Hematopoietic multipotent progenitor cell treated with erythropoietin and hydrocortisone succinate and interleukin-3 and kit ligand, for 17 days (in vitro differentiated cells): ENCODE measurements at regions not wholly inside any gene's neighbourhood (a gene's known extent, or its start where the extent isn't known, plus 50 kb on each side); places are given as distances from the start of the nearest gene placed in this dataset.
"Not testable (repeated sequence)": the region's sequence is repeated elsewhere in the genome, so short reads cannot be mapped to it uniquely, and the experiment has no call there.

ENCODE experiments used
- DNase-seq: peaks from one replicate; pipeline ENCODE4 v3.0.0-alpha.2; 2015; ENCODE audit warnings: low spot score

GRCh38 chr12:85574291-85574690, 261.9 kb downstream of the RASSF9 start:
- DNase-seq = no peak

DNA sequence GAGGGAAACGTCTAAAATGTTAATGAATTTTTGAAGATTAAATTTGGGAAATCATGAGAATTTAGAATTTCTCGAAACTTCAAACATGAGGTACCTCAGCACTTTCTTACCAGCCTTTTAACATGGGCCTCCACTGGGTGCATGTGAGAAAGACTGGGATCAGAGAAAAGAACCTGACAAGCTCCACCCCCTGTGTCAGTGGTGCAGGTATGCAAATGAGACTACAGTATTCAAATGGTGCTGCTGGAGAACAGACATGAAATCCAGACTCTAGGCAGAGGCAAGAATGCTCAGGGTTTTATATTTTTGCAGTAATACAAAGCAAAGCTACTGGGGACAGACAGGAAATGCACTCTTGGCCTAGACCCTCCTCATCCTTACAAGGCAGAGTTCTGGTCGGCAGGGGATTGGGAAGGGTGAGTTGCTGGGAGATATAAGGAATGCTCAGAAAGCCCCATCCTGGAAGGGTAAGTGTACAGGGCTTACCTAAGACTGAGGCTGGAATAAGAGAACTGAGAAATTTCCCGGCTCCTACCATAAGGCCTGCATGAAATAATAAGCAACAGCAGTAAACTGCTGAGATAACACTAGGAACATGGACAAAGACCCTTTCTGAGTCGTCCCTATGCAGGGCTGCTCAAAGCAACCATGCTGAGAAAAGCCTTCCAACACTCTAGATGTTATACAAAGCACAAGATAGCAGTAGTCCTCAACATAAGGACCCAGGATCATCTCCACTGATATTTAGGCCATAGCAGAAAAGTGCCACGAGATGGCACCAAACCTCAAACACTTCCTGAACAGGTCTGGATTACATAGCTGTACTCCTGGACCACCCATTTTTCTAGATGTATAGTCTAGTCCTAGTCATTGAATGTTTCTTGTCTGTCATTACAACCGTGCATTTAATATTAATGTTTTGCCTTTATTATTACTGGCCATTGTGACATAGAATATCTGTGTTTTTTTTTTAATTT, 260.8 kb downstream of the RASSF9 start:
- DNase-seq = no peak

DNA sequence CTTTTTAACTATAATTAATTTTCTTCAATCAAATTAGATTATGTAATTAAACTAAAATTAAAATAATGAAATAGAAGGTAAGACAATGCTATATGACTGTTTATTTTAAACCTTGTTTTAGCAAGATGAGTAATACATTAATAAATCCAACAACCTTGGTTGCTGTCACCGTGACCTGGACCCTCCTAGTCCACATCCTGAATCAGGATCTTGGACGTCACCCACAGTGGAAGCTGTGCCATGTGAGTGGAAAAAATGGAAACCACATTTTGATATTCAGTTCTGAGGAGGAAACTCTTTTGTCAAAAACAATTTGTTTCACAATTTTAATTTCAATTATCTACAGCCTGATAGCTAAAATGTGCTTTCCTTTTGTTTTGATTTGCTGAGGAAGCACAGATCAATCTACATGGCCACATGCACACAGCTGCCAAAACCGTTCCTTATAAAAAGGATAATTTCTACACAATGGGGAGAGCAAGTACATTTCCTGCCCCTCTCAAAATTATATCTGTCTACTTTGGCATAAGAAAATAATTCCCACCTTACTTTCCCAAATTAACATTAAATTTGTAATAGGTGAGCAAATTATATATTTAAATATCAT, 255.5 kb downstream of the RASSF9 start:
- no peak for DNase-seq

GRCh38 chr12:85587158-85587557, 249.1 kb downstream of the RASSF9 start:
- DNase-seq = no peak

DNA sequence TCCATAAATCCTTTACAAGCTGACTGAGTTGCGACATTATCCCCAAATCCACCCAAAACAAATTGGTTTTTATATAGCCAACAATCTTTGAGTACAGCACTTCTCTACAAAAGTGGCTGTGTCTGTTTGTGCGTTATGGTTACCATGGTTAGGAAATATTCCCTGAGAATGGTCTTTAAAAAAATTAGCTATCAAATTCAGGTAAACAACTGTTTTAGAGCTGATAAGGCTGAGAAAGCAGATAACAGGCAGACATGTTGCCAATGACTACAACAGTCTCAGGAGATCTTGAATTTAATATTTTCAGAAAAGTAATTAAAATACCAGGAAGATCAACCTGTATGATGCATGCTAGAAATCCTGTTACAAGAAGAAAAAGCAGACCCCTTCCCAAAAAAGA, 248.0 kb downstream of the RASSF9 start:
- DNase-seq = no peak

GRCh38 chr12:85600841-85601240, 235.4 kb downstream of the RASSF9 start:
- no peak for DNase-seq

- no peak for DNase-seq
These were observed 232.7 kb downstream of the RASSF9 start for GRCh38 chr12:85603556-85603955.

- no peak for DNase-seq
These were observed 229.8 kb downstream of the RASSF9 start for GRCh38 chr12:85606455-85606854.

DNA sequence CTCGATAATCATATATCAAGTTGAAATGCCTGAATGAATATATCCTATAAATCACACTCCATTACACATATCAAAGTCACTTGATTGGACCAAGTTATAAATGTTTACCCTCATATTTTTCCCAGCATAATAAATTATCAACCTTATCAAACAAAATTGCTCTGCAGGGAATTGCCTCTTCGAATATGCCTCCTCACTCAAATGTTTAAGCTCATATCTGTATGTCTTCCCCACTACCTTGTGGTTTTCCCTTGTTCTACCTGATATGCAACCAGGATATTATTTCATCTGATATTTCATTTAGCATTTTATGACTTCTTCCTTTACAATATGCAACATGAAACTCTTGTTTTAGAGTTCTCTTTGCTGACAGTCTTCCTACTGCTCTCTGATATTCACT, 226.4 kb downstream of the RASSF9 start:
- DNase-seq = no peak

- DNase-seq = no peak
These were observed 226.0 kb downstream of the RASSF9 start for GRCh38 chr12:85610194-85610593.

- DNase-seq = no peak
These were observed 220.0 kb downstream of the RASSF9 start for GRCh38 chr12:85616201-85616600.

GRCh38 chr12:85617307-85618091, 218.7 kb downstream of the RASSF9 start:
- DNase-seq = no peak

- DNase-seq = no peak
These were observed 215.2 kb downstream of the RASSF9 start for GRCh38 chr12:85621041-85621440.

DNA sequence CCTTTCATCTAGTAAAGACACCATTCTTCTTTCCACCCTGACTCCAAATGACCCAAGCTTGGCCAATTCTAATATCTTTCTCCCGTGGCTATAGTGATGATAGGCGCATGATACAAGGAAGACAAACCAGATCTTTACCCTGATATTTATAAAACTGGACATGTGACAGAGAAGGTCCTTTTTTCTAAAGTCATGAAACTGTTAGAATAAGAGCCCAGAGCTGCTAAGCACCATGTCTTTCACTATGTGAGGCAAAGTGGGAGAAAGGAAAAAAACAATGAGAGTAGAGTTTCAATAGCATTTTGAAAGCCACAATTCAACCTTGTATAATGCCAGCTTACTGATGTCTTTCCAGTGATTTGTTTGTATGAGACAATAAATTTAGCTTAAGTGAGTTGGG, 212.4 kb downstream of the RASSF9 start:
- no peak for DNase-seq

GRCh38 chr12:85625467-85625866, 210.7 kb downstream of the RASSF9 start:
- DNase-seq = no peak

GRCh38 chr12:85626001-85626783, 210.0 kb downstream of the RASSF9 start:
- no peak for DNase-seq

DNA sequence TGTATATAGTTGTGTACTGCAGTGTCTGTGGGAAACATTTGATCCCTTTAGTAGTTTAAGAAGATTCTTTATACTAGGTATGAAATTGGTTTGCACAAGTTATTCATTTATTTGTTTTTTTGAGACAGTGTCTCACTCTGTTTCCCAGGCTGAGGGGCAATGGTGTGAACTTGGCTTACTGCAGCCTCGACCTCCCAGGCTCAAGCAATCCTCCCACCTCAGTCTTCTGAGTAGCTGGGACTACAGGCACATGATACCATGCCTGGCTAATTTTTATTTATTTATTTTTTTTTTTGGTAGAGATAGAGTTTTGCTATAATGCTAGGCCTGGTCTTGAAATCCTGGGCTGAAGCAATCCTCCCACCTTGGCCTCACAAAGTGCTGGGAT, 209.4 kb downstream of the RASSF9 start:
- no peak for DNase-seq

GRCh38 chr12:85627584-85627983, 208.6 kb downstream of the RASSF9 start:
- no peak for DNase-seq

DNA sequence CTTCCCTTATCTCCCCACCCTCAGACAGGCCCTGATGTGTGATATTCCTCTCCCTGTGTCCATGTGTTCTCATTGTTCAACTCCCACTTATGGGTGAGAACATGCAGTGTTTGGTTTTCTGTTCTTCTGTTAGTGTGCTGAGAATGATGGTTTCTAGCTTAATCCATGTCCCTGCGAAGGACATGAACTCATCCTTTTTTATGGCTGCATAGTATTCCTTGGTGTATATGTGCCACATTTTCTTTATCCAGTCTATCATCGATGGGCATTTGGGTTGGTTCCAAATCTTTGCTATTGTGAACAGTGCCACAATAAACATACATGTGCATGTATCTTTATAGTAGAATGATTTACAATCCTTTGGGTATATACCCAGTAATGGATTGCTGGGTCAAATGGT, 207.6 kb downstream of the RASSF9 start:
- DNase-seq = not testable (repeated sequence)

DNA sequence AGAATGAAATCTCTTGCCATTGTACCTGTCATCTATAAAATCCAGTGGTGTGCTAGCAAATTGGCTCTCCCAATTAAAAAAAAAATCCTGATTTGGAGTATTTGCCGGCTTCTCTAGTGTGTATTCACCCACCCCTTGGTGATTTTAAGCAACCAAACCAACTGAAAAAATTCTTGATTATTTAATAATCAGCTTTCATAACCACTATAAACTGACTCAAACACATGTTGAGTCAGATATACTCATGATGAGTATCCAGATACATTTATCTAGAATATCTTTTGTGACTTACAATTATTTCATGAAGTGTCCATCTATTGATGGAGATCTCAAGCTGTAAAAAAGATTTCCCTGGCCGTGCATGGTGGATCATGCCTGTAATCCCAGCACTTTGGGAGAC, 205.4 kb downstream of the RASSF9 start:
- no peak for DNase-seq

- DNase-seq = no peak
These were observed 203.8 kb downstream of the RASSF9 start for GRCh38 chr12:85632390-85632789.

DNA sequence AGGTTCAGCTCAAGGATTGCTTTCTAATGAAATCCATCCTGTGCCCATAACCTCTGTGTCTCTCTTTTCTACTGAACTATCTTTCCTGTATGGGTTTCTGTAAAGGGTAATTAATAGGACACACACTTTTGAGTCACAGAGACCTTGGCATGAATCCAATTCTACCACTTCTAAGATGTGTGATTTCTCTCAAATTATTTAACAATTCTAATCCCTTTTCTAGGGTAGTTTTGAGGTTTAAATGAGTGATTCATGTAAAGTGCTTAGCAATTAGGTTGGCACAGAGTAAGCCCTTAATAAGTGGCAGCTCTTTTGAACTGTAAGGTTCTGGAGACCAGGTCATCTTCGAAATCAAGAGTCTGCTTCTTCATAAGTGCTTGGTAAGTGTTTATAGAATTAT, 202.7 kb downstream of the RASSF9 start:
- DNase-seq = no peak
